ENCODE measurements at regions not wholly inside any gene's neighbourhood (a gene's known extent, or its start where the extent isn't known, plus 50 kb on each side); places are given as distances from the start of the nearest gene placed in this dataset.
"Not testable (repeated sequence)": the region's sequence is repeated elsewhere in the genome, so short reads cannot be mapped to it uniquely, and the experiment has no call there.

- no peaks in the 10 kb centered on the region for H3K79me2 ChIP-seq
- H2AFZ ChIP-seq, result no peak overlapping the region
- no peak overlapping the region for H3K4me3 ChIP-seq (ENCODE audit: low read depth, low read length)
- H3K27ac ChIP-seq, result no peak overlapping the region
- H3K36me3 ChIP-seq (ENCODE audit: control insufficient read depth, insufficient read depth, low read length), result no peaks in the 10 kb centered on the region
- H3K4me1 ChIP-seq, result no peaks in the 10 kb centered on the region
- no peaks in the 10 kb centered on the region for H3K27me3 ChIP-seq (ENCODE audit: control insufficient read depth, insufficient read depth, low read length)
- H3K4me2 ChIP-seq (ENCODE audit: low read length), result no peak overlapping the region
- H3K9ac ChIP-seq, result no peak overlapping the region
- H3K9me3 ChIP-seq (ENCODE audit: control insufficient read depth, low read length), result no peaks in the 10 kb centered on the region
- TF ChIP-seq, protein P1, sequence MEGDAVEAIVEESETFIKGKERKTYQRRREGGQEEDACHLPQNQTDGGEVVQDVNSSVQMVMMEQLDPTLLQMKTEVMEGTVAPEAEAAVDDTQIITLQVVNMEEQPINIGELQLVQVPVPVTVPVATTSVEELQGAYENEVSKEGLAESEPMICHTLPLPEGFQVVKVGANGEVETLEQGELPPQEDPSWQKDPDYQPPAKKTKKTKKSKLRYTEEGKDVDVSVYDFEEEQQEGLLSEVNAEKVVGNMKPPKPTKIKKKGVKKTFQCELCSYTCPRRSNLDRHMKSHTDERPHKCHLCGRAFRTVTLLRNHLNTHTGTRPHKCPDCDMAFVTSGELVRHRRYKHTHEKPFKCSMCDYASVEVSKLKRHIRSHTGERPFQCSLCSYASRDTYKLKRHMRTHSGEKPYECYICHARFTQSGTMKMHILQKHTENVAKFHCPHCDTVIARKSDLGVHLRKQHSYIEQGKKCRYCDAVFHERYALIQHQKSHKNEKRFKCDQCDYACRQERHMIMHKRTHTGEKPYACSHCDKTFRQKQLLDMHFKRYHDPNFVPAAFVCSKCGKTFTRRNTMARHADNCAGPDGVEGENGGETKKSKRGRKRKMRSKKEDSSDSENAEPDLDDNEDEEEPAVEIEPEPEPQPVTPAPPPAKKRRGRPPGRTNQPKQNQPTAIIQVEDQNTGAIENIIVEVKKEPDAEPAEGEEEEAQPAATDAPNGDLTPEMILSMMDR (IDR thresholded peaks at IDR 0.05), result no peak
Observed at GRCh38 chr13:48829536-48829935, 146.2 kb upstream of the FNDC3A start.

GRCh38 chr13:48831248-48831647, 144.5 kb upstream of the FNDC3A start:
- no peaks in the 10 kb centered on the region for H3K4me1 ChIP-seq
- H3K27me3 ChIP-seq (ENCODE audit: control insufficient read depth, insufficient read depth, low read length), result no peaks in the 10 kb centered on the region
- no peaks in the 10 kb centered on the region for H3K79me2 ChIP-seq
- H3K9me3 ChIP-seq (ENCODE audit: control insufficient read depth, low read length), result no peaks in the 10 kb centered on the region
- H3K9ac ChIP-seq, result no peak overlapping the region
- H3K36me3 ChIP-seq (ENCODE audit: control insufficient read depth, insufficient read depth, low read length), result no peaks in the 10 kb centered on the region
- TF ChIP-seq, protein P1 (IDR thresholded peaks at IDR 0.05), result no peak
- no peak overlapping the region for H3K4me2 ChIP-seq (ENCODE audit: low read length)
- no peak overlapping the region for H3K4me3 ChIP-seq (ENCODE audit: low read depth, low read length)
- H3K27ac ChIP-seq, result no peak overlapping the region
- no peak overlapping the region for H2AFZ ChIP-seq

GRCh38 chr13:48833412-48833811, 142.3 kb upstream of the FNDC3A start:
- Histone ChIP-seq H2AFZ (no peak overlapping the region), H3K4me2 (ENCODE audit: low read length) (no peak overlapping the region), H3K4me1 (no peaks in the 10 kb centered on the region), H3K9me3 (ENCODE audit: control insufficient read depth, low read length) (no peaks in the 10 kb centered on the region), H3K79me2 (no peaks in the 10 kb centered on the region), H3K9ac (no peak overlapping the region), H3K4me3 (ENCODE audit: low read depth, low read length) (no peak overlapping the region), H3K27ac (no peak overlapping the region), H3K36me3 (ENCODE audit: control insufficient read depth, insufficient read depth, low read length) (no peaks in the 10 kb centered on the region), H3K27me3 (ENCODE audit: control insufficient read depth, insufficient read depth, low read length) (no peaks in the 10 kb centered on the region)
- TF ChIP-seq, protein P1 (IDR thresholded peaks at IDR 0.05), result no peak

- not testable (repeated sequence) for H3K4me2 ChIP-seq (ENCODE audit: low read length); H3K4me3 ChIP-seq (ENCODE audit: low read depth, low read length); H3K36me3 ChIP-seq (ENCODE audit: control insufficient read depth, insufficient read depth, low read length); H3K9me3 ChIP-seq (ENCODE audit: control insufficient read depth, low read length); H3K79me2 ChIP-seq; H3K9ac ChIP-seq; H2AFZ ChIP-seq; H3K27ac ChIP-seq; H3K4me1 ChIP-seq; H3K27me3 ChIP-seq (ENCODE audit: control insufficient read depth, insufficient read depth, low read length)
Observed at GRCh38 chr13:48835326-48835725, 140.4 kb upstream of the FNDC3A start.

DNA sequence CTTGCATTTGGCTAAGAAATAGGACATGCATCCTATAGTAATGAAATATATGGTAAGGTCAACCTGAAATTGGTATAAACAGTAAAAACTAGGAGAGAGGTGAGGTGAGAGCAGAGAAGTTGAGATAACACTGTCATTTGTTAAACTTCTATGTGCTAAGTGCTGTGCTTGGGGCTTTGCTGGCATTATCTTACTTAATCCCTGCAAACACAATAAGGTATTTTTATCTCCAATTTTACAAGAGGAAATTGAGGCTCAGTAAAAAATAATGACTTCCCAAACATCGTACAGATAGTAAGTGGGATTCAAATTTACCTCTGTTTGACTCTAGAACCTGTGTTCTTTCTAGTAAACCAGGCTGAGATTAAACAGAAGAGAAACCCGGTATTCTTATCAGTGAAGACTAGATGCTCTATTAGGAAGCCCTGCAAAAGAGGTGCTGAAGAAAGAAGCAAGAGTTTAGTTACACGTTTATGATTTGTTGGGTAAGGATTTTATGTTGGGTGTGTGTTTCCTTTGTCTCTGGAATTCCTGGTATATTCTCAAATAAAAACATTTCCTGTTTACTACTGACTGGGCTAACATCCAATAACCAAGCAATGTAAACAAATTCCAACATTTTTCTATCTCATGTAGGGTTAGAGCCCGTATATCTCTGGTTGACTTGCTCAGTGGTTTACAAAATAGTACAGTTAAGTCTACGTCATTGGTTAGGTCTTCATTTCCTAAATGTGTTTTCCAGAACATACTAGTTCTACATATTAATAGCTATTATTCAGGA, 137.3 kb upstream of the FNDC3A start:
- TF ChIP-seq, protein P1 (IDR thresholded peaks at IDR 0.05), result no peak
- H2AFZ ChIP-seq, result no peak overlapping the region
- H3K9me3 ChIP-seq (ENCODE audit: control insufficient read depth, low read length), result no peaks in the 10 kb centered on the region
- H3K9ac ChIP-seq, result no peak overlapping the region
- H3K79me2 ChIP-seq, result no peaks in the 10 kb centered on the region
- no peaks in the 10 kb centered on the region for H3K27me3 ChIP-seq (ENCODE audit: control insufficient read depth, insufficient read depth, low read length)
- H3K4me3 ChIP-seq (ENCODE audit: low read depth, low read length), result no peak overlapping the region
- no peaks in the 10 kb centered on the region for H3K4me1 ChIP-seq
- H3K4me2 ChIP-seq (ENCODE audit: low read length), result no peak overlapping the region
- no peaks in the 10 kb centered on the region for H3K36me3 ChIP-seq (ENCODE audit: control insufficient read depth, insufficient read depth, low read length)
- H3K27ac ChIP-seq, result no peak overlapping the region

Measured in parathyroid adenoma (tissue), 2 donors.